Tibial nerve (tissue), 4 donors: ENCODE measurements at regions not wholly inside any gene's neighbourhood (a gene's known extent, or its start where the extent isn't known, plus 50 kb on each side); places are given as distances from the start of the nearest gene placed in this dataset.

Experiments
- DNase-seq, 2 donors: peaks; one replicate each; pipeline ENCODE4 v3.0.0-alpha.2; 2019; ENCODE audit warnings: low spot score in 2 of 2
- H3K27ac ChIP-seq, 4 donors: fragments of 200-600 bp; sonication (generic) in 3 of 4; one replicate each; pipeline ENCODE4 v1.5.1; 2017 to 2019; ENCODE audit warnings: mild to moderate bottlenecking in 1 of 4
- H3K27me3 ChIP-seq, 2 donors: fragments of 200-600 bp; sonication (generic) in 1 of 2; one replicate each; pipeline versions ENCODE4 v1.5.1 to v1.6.0; 2017 to 2019
- H3K36me3 ChIP-seq, 3 donors: fragments of 200-600 bp; sonication (generic); one replicate each; pipeline ENCODE4 v1.5.1; 2018 to 2019
- H3K4me1 ChIP-seq, 4 donors: fragments of 200-600 bp; sonication (generic) in 3 of 4; one replicate each; pipeline ENCODE4 v1.5.1; 2017 to 2019
- H3K4me3 ChIP-seq, 4 donors: fragments of 200-600 bp; sonication (generic) in 3 of 4; one replicate each; pipeline ENCODE4 v1.5.1; 2017 to 2019; ENCODE audit warnings: mild to moderate bottlenecking in 1 of 4, moderate library complexity in 1 of 4
- H3K9me3 ChIP-seq, 4 donors: fragments of 200-600 bp; sonication (generic) in 3 of 4; one replicate each; pipeline ENCODE4 v1.5.1; 2017 to 2019
- EP300 ChIP-seq, 2 donors: sonication (generic); formaldehyde crosslinking; IDR thresholded peaks; one replicate each; pipeline ENCODE4 v1.6.1; 2017; ENCODE audit warnings: antibody characterized with exemption in 2 of 2, mild to moderate bottlenecking in 1 of 2
- POLR2A ChIP-seq, 2 donors: fragments of 450-650 bp; IDR thresholded peaks; one replicate each; pipeline ENCODE4 v1.6.1; 2017; ENCODE audit warnings: antibody characterized with exemption in 2 of 2, mild to moderate bottlenecking in 2 of 2, moderate library complexity in 2 of 2
- WGBS, 2 donors: methylation state at CpG; one replicate each; pipeline ENCODE4 v1.1.5; 2018; 5-methylcytosine and 5-hydroxymethylcytosine counted together
- TF ChIP-seq, protein P1 (sequence below), 5 experiments: fragments of 200-600 bp in 3 of 5; fragments of 450-650 bp in 2 of 5; sonication (generic) in 3 of 5; IDR thresholded peaks; one replicate each; pipeline ENCODE4 v1.5.1; 2016 to 2019; ENCODE audit warnings: antibody characterized with exemption in 5 of 5, mild to moderate bottlenecking in 3 of 5, moderate library complexity in 2 of 5

DNA sequence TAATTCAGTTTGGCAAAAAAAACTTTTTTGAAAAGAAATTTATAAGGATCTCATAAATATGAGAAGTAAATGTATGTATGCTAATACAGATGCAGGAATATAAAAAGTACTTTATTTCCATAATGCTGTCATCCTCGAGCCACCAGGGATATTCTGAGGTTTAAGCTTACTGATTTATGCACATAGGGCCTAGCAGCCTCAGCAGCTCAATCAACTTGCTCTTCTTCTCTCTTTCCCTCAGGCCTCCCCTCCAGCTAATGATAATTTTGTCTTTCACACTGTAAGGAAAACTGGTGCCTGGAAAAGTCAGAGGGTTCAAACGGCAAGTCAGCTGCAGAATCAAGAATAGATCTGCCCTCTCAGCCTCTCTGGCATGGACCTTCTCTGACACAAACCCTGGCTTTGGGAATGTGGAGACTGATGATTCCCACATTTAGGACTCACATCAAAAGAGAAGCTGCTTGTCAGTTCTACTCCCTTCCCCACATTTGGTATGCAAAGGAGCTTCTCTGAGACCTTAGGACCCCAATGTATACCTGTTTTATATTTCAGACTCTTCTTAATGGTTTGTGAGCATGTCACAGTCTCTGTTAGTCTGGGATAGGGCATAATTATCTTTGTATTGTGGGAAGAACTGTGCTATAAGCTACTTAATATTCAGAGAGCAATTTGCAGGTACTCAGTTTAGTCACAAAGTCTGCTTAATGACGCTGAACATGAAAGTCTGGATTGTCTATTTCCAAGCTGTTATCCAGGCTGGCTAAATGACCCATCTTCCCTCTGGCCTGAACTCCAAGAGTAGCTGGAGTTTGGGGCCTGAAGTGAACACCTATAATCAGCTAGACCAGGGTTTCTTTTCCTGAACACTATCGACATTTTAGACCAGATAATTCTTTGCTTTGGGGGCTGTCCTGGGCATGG is 52.1 kb upstream of the DIPK1A start:
- no peak overlapping the region for H3K27ac ChIP-seq
- no peaks in the 10 kb centered on the region for H3K36me3 ChIP-seq
- H3K9me3 ChIP-seq, result no peaks in the 10 kb centered on the region
- no peaks in the 10 kb centered on the region for H3K27me3 ChIP-seq
- 64 to 73% methylated on average over 4 of the region's 4 CpGs for WGBS, 2 donors
- H3K4me3 ChIP-seq, result no peak overlapping the region
- peaks cover 0 to 7% (median 0%) of the 10 kb centered on the region in 4 donors for H3K4me1 ChIP-seq
- DNase-seq, result no peak
- TF ChIP-seq, protein P1, sequence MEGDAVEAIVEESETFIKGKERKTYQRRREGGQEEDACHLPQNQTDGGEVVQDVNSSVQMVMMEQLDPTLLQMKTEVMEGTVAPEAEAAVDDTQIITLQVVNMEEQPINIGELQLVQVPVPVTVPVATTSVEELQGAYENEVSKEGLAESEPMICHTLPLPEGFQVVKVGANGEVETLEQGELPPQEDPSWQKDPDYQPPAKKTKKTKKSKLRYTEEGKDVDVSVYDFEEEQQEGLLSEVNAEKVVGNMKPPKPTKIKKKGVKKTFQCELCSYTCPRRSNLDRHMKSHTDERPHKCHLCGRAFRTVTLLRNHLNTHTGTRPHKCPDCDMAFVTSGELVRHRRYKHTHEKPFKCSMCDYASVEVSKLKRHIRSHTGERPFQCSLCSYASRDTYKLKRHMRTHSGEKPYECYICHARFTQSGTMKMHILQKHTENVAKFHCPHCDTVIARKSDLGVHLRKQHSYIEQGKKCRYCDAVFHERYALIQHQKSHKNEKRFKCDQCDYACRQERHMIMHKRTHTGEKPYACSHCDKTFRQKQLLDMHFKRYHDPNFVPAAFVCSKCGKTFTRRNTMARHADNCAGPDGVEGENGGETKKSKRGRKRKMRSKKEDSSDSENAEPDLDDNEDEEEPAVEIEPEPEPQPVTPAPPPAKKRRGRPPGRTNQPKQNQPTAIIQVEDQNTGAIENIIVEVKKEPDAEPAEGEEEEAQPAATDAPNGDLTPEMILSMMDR (IDR thresholded peaks at IDR 0.05), result no peak
- TF ChIP-seq POLR2A (IDR thresholded peaks at IDR 0.05) (no peak), EP300 (IDR thresholded peaks at IDR 0.05) (no peak)

DNA sequence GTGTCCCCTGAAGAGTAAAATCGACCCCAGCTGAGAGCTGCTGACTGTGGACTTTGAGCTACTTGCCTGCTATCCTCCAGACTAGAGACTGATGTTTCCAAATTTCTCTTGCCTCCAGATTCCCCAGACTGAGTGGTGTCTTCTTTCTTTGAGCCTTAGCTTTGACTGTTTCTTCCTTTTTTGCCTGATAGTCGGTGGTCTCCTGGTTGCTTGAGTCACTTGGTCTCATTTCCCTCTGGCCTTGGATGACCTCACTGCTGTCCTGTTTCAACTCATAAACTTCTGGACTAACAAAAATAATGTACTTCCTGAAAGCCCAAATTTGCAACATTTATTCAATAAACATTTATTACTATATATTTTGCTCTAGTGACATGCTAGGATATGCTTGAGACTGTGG is 52.9 kb upstream of the DIPK1A start:
- Histone ChIP-seq H3K9me3 (no peaks in the 10 kb centered on the region), H3K4me1 (peaks cover 0 to 7% (median 0%) of the 10 kb centered on the region in 4 donors), H3K4me3 (no peak overlapping the region), H3K27ac (no peak overlapping the region), H3K36me3 (no peaks in the 10 kb centered on the region), H3K27me3 (no peaks in the 10 kb centered on the region)
- TF ChIP-seq, protein P1 (IDR thresholded peaks at IDR 0.05), result no peak
- no peak for TF ChIP-seq EP300 (IDR thresholded peaks at IDR 0.05)
- no peak for TF ChIP-seq POLR2A (IDR thresholded peaks at IDR 0.05)
- no peak for DNase-seq
- WGBS, 2 donors, result 48 to 62% methylated on average over 2 of the region's 2 CpGs

DNA sequence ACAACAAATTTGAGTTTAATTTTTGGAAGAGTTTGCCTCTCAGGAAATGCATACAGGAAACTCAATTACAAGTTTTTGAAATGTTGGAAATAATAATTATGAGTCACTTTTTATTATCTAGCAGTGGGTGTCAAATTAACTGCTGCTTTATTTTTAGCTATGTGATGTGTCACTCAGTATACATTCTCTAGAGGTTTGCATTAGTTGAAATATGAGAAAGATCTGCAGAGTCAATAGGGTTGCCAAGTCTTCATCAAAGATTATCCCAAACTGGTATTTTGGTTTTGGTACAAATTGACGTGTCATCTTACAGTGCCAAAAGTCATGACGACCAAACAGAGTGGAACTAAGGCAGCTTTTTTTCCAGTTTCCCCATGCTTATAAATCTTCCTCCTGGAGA is 54.3 kb upstream of the DIPK1A start:
- no peak for TF ChIP-seq POLR2A (IDR thresholded peaks at IDR 0.05)
- no peak for TF ChIP-seq EP300 (IDR thresholded peaks at IDR 0.05)
- TF ChIP-seq, protein P1 (IDR thresholded peaks at IDR 0.05), result no peak
- Histone ChIP-seq H3K27me3 (no peaks in the 10 kb centered on the region), H3K4me1 (peaks cover 0 to 7% (median 0%) of the 10 kb centered on the region in 4 donors), H3K36me3 (no peaks in the 10 kb centered on the region), H3K9me3 (no peaks in the 10 kb centered on the region), H3K4me3 (no peak overlapping the region), H3K27ac (no peak overlapping the region)
- 28 to 37% methylated on average over 2 of the region's 2 CpGs for WGBS, 2 donors
- no peak for DNase-seq

DNA sequence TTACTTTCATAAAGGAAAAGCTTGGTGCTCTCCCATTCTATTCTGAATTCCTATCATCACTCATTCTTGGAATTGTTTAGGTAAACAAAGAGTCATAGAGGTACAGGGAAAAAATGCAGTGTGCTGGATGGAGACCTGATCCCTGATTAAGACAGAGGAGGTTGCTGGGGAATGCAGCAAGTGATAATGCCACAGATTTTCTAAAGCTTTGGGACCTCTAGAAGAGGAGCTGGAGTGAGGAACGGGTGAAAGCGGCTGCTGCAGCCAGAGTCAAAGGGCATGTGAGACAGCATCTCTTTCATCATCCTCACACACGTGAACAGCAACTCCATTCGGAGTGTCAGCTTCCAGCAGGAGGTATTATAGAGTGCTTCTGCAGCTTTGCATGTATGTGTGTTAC is 54.9 kb upstream of the DIPK1A start:
- no peak overlapping the region for H3K27ac ChIP-seq
- TF ChIP-seq, protein P1 (IDR thresholded peaks at IDR 0.05), result no peak
- TF ChIP-seq POLR2A (IDR thresholded peaks at IDR 0.05) (no peak), EP300 (IDR thresholded peaks at IDR 0.05) (no peak)
- 33 to 36% methylated on average over 4 of the region's 4 CpGs for WGBS, 2 donors
- no peak overlapping the region for H3K4me3 ChIP-seq
- H3K36me3 ChIP-seq, result no peaks in the 10 kb centered on the region
- peaks cover 0 to 7% (median 0%) of the 10 kb centered on the region in 4 donors for H3K4me1 ChIP-seq
- DNase-seq, result no peak
- H3K9me3 ChIP-seq, result no peaks in the 10 kb centered on the region
- no peaks in the 10 kb centered on the region for H3K27me3 ChIP-seq

DNA sequence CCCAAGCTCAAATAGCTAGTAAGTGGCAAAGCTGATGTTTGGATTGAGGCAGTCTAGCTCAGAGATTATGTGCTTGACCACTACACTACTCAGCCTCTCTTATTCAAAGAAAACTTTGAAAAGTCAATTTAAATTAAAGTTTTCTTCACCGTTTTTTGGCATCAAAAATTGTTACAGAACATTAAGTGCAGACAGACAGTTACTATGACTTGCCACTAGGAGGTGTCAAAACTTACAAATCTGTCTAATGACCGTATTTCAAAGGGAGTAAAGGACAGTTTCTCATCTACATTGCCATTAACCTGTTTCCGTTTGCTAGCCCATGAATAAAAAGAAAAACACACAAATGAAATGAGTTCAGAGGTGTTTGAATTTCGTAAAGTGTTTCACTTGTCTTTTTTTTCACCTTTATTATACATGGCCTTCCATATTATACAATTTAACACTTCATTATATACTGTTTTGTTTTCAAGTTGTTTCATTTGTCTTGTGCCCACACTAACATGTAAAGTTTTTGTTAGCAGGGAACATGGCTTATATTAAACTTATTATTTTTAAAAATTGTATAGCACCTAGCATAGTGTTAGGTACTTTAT is 57.4 kb upstream of the MTF2 start:
- TF ChIP-seq EP300 (IDR thresholded peaks at IDR 0.05), result no peak
- TF ChIP-seq, protein P1 (IDR thresholded peaks at IDR 0.05), result peak; percentile 54 to 72 (median 66)
- 7 to 10% methylated on average over 4 of the region's 4 CpGs for WGBS, 2 donors
- H3K9me3 ChIP-seq, result no peaks in the 10 kb centered on the region
- H3K27ac ChIP-seq, result no peak overlapping the region
- DNase-seq, result no peak
- H3K4me1 ChIP-seq, result no peaks in the 10 kb centered on the region
- no peaks in the 10 kb centered on the region for H3K27me3 ChIP-seq
- no peaks in the 10 kb centered on the region for H3K36me3 ChIP-seq
- H3K4me3 ChIP-seq, result no peak overlapping the region
